ENCODE measurements at regions not wholly inside any gene's neighbourhood (a gene's known extent, or its start where the extent isn't known, plus 50 kb on each side); places are given as distances from the start of the nearest gene placed in this dataset.

DNA sequence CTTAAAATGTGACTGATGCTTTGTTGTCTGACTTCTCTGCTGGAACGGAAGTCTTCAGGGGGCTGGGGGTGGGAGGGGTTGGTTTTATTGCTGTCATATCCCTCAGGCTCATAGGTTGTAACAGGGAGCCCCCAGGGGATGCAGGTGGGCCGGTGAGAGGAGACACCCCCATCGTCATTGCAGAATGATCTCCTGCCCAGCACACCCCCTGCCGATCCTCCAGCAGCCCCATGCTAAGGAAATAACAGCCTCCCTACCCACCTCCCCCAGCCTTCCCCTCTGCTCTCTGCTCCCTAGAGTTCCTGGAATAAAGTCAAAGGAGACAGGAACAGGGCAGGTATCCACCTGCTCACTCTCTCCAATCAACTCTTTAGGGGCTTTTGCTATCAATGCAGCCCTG lies 270.1 kb upstream of the TNRC6C start:
- Mint-ChIP-seq H3K36me3 (no peaks in the 10 kb centered on the region), H3K9me3 (no peaks in the 10 kb centered on the region), H3K4me1 (ENCODE audit: unreplicated experiment) (peaks cover 11% of the 10 kb centered on the region), H3K27me3 (peaks cover 62% of the 10 kb centered on the region), H3K27ac (no peak overlapping the region), H3K4me3 (no peak overlapping the region)
- no peak for DNase-seq (ENCODE audit: extremely low spot score, unreplicated experiment)
- TF ChIP-seq CTCF (conservative IDR thresholded peaks at IDR 0.05) = no peak

- Mint-ChIP-seq H3K27ac (no peak overlapping the region), H3K4me3 (peak overlapping the region; percentile 50), H3K9me3 (no peaks in the 10 kb centered on the region), H3K36me3 (no peaks in the 10 kb centered on the region), H3K4me1 (ENCODE audit: unreplicated experiment) (peaks cover 11% of the 10 kb centered on the region), H3K27me3 (peaks cover 75% of the 10 kb centered on the region)
- DNase-seq (ENCODE audit: extremely low spot score, unreplicated experiment) = peak; percentile 61
- TF ChIP-seq CTCF (conservative IDR thresholded peaks at IDR 0.05) = no peak
Measured at GRCh38 chr17:77690271-77691161, 268.0 kb upstream of the TNRC6C start.

- H3K4me3 Mint-ChIP-seq = no peak overlapping the region
- peaks cover 75% of the 10 kb centered on the region for H3K27me3 Mint-ChIP-seq
- H3K36me3 Mint-ChIP-seq = no peaks in the 10 kb centered on the region
- no peak for TF ChIP-seq CTCF (conservative IDR thresholded peaks at IDR 0.05)
- peaks cover 15% of the 10 kb centered on the region for H3K4me1 Mint-ChIP-seq (ENCODE audit: unreplicated experiment)
- no peak overlapping the region for H3K27ac Mint-ChIP-seq
- H3K9me3 Mint-ChIP-seq = no peaks in the 10 kb centered on the region
- peak; percentile 56 for DNase-seq (ENCODE audit: extremely low spot score, unreplicated experiment)
Measured at GRCh38 chr17:77691216-77692085, 267.1 kb upstream of the TNRC6C start.

GRCh38 chr17:77692571-77693161 lies 265.8 kb upstream of the TNRC6C start:
- Mint-ChIP-seq H3K27me3 (peaks cover 78% of the 10 kb centered on the region), H3K4me3 (no peak overlapping the region), H3K9me3 (no peaks in the 10 kb centered on the region), H3K4me1 (ENCODE audit: unreplicated experiment) (peaks cover 16% of the 10 kb centered on the region), H3K27ac (no peak overlapping the region), H3K36me3 (no peaks in the 10 kb centered on the region)
- TF ChIP-seq CTCF (conservative IDR thresholded peaks at IDR 0.05) = no peak
- peak; percentile 42 for DNase-seq (ENCODE audit: extremely low spot score, unreplicated experiment)

DNA sequence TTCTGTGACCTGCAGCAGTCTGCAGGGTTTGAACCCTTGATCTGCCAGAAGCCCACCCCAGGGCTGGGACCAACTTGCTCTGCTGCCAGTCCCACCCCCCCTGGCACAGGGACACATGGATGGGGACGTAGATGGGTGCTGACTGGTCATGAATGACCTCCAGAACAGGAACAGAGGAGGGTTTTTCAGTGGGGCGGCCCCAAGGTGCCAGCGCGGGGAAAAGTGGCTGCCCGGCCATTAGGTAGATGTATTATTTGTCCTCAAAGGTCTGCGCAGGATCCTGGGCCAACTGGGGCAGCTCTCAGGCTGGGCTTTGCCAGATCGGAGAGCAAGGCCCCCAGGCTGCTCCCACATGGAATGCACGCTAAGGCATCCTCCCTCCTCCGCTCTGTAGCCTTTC lies 265.2 kb upstream of the TNRC6C start:
- no peak for TF ChIP-seq CTCF (conservative IDR thresholded peaks at IDR 0.05)
- no peak overlapping the region for H3K27ac Mint-ChIP-seq
- H3K4me1 Mint-ChIP-seq (ENCODE audit: unreplicated experiment) = peaks cover 16% of the 10 kb centered on the region
- H3K9me3 Mint-ChIP-seq = no peaks in the 10 kb centered on the region
- peaks cover 76% of the 10 kb centered on the region for H3K27me3 Mint-ChIP-seq
- H3K36me3 Mint-ChIP-seq = no peaks in the 10 kb centered on the region
- peak; percentile 65 for DNase-seq (ENCODE audit: extremely low spot score, unreplicated experiment)
- no peak overlapping the region for H3K4me3 Mint-ChIP-seq
